Left lobe of liver (tissue), 2 donors: ENCODE measurements at regions not wholly inside any gene's neighbourhood (a gene's known extent, or its start where the extent isn't known, plus 50 kb on each side); places are given as distances from the start of the nearest gene placed in this dataset.
A peak's percentile ranks its signal among the peaks of the same experiment; 100 is the strongest.

Source experiments
- ATAC-seq: fragments of 200-7000 bp; cut with Tn5 transposase; one replicate; pipeline ENCODE4 v1.9.1; 2020; ENCODE audit warnings: mild to moderate bottlenecking, moderate library complexity
- DNase-seq: peaks from one replicate; pipeline ENCODE4 v3.0.0-alpha.2; 2020; ENCODE audit warnings: low spot score
- donor health status: DM: no; HTN: no; CAD: no; lungs with moderate emphysema.
- donor health status: DM: no; HTN: yes; CAD: no.

- ATAC-seq (no peak), DNase-seq (no peak)
These were observed 617.0 kb downstream of the VRK1 start for GRCh38 chr14:97413966-97414717.

GRCh38 chr14:97414718-97415098 lies 617.5 kb downstream of the VRK1 start:
- no peak for DNase-seq
- ATAC-seq = no peak

DNA sequence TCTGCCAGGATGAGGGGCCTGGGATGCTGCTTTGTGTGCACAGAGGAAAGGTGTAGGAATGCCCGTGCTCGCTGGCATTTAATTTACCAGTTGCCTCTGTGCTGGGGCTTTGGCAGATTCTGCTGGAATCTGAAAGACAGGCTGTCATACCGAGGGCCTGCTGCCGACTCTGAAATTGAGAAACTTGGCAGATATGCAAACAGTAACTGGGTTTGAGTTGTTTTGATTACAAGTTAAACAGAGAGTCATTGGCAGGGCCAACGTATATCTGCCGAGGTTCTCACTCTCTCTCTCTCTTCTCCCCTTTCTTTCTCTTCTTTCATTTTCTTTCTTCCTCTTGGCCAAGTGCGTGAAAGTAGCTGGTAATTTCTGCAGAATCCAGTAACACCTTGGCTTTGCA lies 618.7 kb downstream of the VRK1 start:
- DNase-seq (no peak), ATAC-seq (peak; percentile 76)

GRCh38 chr14:97416550-97416949 lies 619.4 kb downstream of the VRK1 start:
- ATAC-seq = no peak
- no peak for DNase-seq

- no peak for ATAC-seq
- no peak for DNase-seq
These were observed 620.1 kb downstream of the VRK1 start for GRCh38 chr14:97417331-97417730.

GRCh38 chr14:97420211-97420610 lies 623.0 kb downstream of the VRK1 start:
- no peak for ATAC-seq
- no peak for DNase-seq

- no peak for ATAC-seq
These were observed 629.6 kb downstream of the VRK1 start for GRCh38 chr14:97426776-97427175.

DNA sequence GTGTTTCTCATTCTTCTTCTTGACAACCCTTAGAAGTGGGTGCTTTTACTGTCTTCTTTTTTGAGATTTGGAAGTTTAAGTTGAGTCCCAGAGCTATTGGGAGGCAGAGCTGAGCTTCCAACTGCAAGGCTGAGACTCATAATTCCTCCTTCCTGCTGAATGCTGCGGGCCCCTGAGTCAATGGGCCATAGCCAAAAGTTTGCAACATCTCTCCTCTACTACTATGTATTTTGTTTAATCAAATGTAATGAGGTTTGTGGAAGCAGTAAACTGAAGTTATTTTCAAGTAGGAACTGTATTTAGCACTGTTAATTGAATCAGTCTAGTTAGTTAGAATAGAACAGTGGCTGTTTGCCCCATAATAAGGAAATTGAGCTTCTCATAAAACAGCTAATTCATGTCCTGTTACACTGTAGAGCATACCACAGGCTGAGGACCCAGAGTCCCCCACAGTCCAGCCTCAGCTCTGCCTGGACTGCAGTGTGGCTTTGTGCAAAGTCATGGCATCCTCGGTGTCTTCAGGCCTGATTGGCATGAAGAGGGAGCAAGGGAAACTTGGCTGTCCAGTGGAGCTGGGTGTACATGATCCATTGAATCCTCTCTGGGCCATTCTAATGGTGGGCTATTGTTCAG lies 631.7 kb downstream of the VRK1 start:
- DNase-seq (no peak), ATAC-seq (no peak)

More at GRCh38 chr14:97426776-97427175, 629.6 kb downstream of the VRK1 start:
- no peak for DNase-seq

DNA sequence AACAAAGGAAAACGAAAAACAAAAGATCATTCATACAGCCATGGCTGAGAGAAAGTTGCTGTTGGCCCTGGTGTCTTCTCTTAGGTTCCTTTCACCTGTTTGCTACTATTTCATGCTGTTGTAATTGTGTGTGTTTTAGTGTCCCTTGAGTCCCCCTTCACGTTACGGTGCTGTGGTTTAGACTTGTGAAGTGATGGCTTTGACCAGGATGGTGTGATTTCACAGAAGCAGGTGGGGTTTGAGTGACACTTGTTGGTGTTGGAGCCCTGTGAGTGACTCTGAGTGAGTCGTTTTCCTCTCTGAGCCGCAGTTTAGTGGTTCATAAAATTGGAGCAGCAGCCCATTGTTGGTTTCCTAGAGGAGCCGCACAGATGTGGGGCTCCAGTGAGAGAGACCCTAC lies 635.4 kb downstream of the VRK1 start:
- no peak for DNase-seq
- ATAC-seq = no peak

DNA sequence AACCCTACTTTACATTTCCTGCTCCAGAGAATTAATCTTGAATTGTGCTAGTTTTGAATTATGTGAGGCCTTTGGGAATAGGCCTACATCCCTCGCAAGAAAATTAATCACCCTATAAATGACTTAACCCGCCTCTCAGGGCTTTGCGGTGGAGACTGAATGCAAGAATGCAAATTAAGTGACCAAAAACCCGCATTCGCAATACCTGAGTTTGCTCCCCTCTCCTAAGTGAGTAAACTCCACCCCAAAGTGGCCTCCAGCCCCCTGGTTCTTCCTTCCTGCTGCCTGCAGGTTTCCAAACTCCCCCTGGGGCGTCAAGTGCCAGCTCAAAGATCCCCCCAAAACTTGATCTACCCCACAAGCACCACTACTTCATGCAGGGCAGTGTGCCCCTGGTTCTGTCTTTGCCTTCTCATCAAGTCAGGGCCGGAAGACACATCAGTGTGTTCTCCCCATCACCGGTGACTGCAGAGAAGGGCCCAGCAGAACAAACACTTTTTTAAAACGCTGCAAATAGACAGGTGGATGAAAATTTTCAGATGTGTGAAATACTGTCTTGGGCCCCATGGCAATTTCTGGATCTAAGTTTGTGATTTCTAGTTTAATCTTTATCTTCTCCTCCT lies 644.7 kb downstream of the VRK1 start:
- ATAC-seq (no peak), DNase-seq (no peak)

- ATAC-seq = no peak
- DNase-seq = no peak
These were observed 645.2 kb downstream of the VRK1 start for GRCh38 chr14:97442363-97442762.

DNA sequence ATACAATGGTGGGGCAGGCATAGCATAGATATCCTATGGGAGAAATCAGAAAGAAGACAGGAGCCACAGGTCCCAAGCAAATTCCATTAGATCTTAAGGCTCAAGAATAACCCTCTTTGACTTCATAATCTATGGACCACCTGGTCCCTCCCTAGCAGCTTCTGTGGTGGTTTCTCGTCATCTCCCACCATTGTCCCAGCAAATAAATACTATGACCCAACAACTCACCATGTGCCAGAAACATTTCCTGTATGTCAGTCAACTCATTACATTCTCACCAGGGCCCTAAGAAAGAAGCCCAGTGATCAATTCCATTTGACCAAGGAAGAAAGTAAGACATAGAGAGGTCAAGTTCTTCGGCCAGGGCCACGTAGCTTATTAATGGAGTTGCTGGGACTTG lies 646.2 kb downstream of the VRK1 start:
- ATAC-seq = no peak

DNA sequence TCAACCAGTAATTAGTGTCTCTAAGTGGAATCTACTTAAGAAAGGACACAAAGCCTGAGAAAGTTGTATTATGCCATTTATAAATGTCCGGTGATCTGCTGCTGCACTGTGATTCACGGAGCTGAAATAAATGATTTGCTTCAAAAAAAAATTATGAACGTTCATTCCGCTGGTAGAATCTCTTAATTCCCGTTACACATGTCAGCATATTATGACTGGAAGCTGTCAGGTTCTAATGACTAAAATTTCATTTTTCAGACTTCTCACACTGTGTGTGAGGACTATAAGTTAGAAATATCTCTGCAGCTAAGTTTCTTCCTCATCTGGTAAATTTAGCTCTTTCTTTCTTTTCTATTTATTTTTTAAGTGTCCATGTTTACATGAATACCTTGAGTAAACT lies 647.1 kb downstream of the VRK1 start:
- no peak for ATAC-seq
- DNase-seq = no peak

More for the DNA sequence above, 646.2 kb downstream of the VRK1 start:
- DNase-seq = no peak

DNA sequence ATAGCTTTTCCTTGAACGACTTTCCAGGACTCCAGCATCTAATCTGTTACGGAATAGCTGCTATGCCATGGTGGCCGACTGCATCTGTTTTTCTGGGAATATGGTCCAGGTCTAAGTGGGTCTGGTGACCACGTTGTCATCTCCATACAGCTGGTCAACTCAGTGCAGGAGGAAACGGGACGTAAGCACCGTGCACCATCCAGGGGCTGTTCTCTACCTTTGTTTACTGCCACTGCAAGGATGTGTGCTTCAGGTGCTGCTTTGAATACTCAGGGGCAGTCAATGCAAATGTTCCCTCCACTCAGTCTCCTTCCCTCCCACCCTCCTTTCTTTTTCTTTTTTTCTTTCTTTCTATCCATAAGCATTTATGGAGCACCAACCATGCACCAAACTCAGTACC lies 648.2 kb downstream of the VRK1 start:
- ATAC-seq = no peak
- no peak for DNase-seq

DNA sequence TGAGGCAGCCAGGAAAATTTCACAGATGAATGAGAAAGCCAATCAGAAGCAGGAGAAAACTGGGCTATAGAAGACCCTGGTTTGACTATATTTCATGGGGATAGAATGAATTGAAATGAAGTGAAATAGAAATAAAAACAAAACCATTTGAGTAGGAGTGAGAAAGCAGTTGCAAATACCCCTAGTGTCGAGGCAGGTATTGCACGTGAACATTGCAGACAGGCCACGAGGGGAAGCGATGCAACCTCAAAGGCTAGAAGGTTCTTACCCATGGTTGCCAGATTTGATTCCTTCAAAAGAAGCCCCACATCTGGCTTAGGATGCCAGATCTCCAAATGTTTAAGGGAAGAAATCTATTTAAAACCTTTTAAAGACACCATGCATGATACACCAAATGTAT lies 648.9 kb downstream of the VRK1 start:
- DNase-seq = no peak
- ATAC-seq = no peak

DNA sequence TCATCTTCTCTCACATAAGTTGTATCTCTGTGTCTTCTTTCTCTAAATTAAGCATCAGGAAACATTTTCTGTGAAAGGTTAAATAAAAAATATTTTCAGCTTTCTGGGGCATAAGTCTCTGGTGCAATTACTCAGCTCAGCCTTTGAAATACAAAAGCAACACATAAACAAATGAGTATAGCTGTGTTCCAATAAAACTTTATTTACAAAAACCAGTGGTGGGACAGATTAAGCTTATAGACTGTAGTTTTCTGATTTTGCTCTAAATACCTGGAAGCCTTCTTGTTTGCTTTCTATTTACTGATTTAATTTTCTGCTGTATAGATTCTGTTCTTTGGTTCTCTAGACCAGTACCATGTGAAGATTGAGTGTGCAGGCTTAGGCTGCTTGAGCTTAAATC lies 655.1 kb downstream of the VRK1 start:
- ATAC-seq = no peak
- DNase-seq = no peak

- ATAC-seq (no peak), DNase-seq (no peak)
These were observed 656.8 kb downstream of the VRK1 start for GRCh38 chr14:97453991-97454390.

GRCh38 chr14:97456462-97456861 lies 659.3 kb downstream of the VRK1 start:
- no peak for ATAC-seq
- DNase-seq = no peak

- no peak for DNase-seq
- ATAC-seq = no peak
These were observed 659.8 kb downstream of the VRK1 start for GRCh38 chr14:97456958-97457357.

- no peak for ATAC-seq
- no peak for DNase-seq
These were observed 660.4 kb downstream of the VRK1 start for GRCh38 chr14:97457575-97458085.

DNA sequence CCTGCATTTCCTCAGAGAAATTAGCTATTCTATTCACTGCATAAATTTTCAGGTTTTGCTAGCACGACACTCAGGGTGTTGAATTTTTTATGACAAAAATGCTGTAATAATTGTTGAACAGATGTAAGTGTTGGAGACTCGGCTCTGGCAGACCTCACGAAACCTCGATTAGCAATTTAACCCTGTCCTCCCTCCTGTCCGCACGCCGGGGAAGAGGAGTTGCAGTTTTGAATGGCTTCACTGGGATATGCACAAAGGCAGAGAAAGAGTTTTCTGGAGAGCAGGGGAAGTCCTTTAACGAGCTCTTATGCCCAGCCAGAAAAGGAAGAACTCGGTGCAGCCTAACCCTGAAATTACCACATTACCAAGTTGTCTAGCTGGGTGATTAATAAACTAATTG lies 661.1 kb downstream of the VRK1 start:
- DNase-seq (no peak), ATAC-seq (no peak)
